K562 (cell line): ENCODE measurements at regions not wholly inside any gene's neighbourhood (a gene's known extent, or its start where the extent isn't known, plus 50 kb on each side); places are given as distances from the start of the nearest gene placed in this dataset.
"Not testable (repeated sequence)": the region's sequence is repeated elsewhere in the genome, so short reads cannot be mapped to it uniquely, and the experiment has no call there.

ENCODE experiments used
- ATAC-seq: fragments of 200-7000 bp; cut with Tn5 transposase; 3 replicates; pipeline ENCODE4 v1.9.1; 2020; ENCODE audit warnings: moderate library complexity
- BruUV-seq: library from RNA; stranded (reverse); fragments of 400-500 nt; replicated peaks from 2 replicates; lab custom pipeline; 2021; lab: Mats Ljungman, UMichigan
- CTCF ChIA-PET: fragments of 300-600 bp; formaldehyde crosslinking; extraction: SDS; loops from one replicate; lab custom pipeline; 2021; ENCODE audit warnings: low intra/inter-chr PET ratio; lab: Yijun Ruan, JAX
- POLR2A ChIA-PET: fragments of 300-600, 350-650 bp; sonication (Branson Sonifier 250); formaldehyde crosslinking; extraction: SDS; loops from one replicate; lab custom pipeline; 2021; ENCODE audit warnings: antibody characterized with exemption, inconsistent platforms; lab: Yijun Ruan, JAX
- DNase-seq, 4 experiments: peaks; one replicate each; pipeline versions ENCODE4 v3.0.0 to v3.0.0-alpha.2; 2011 to 2018; ENCODE audit warnings: low spot score in 3 of 4, mixed read lengths in 3 of 4; ENCODE audit errors: extremely low read depth in 1 of 4
- FAIRE-seq: peaks from 2 replicates; lab custom pipeline; 2011; peaks lifted over from hg19 to GRCh38; lab: Jason Lieb, UNC
- H2AFZ ChIP-seq: 2 replicates; pipeline ENCODE4 v1.6.0; 2011; ENCODE audit warnings: low read depth, low read length, control low read depth, inconsistent platforms
- H3K27ac ChIP-seq: fragments of 200-600 bp; 3 replicates; pipeline ENCODE4 v1.8.0; 2011; ENCODE audit warnings: low read depth, mild to moderate bottlenecking, control low read depth, inconsistent platforms, low read length, moderate library complexity, mixed read lengths; ENCODE audit errors: extremely low read depth
- H3K27me3 ChIP-seq, 2 experiments: fragments of 300-600 bp in 1 of 2; 2 replicates in 1 of 2; 3 replicates in 1 of 2; pipeline versions ENCODE4 v1.6.0 to v1.8.0; 2011; ENCODE audit warnings: inconsistent platforms in 2 of 2, low read length in 2 of 2, mild to moderate bottlenecking in 1 of 2, mixed read lengths in 1 of 2, moderate library complexity in 1 of 2; ENCODE audit not compliant: control insufficient read depth in 2 of 2, insufficient read depth in 2 of 2
- H3K36me3 ChIP-seq: fragments of 300-600 bp; 3 replicates; pipeline ENCODE4 v1.8.0; 2011; ENCODE audit warnings: mild to moderate bottlenecking, low read length, inconsistent platforms; ENCODE audit not compliant: control insufficient read depth, insufficient read depth
- H3K4me1 ChIP-seq, 2 experiments: fragments of 200-600 bp in 1 of 2; replicated peaks in 1 of 2; 2 replicates in 1 of 2; 3 replicates in 1 of 2; pipeline versions ENCODE4 v1.5.1 to v1.8.0; 2011; ENCODE audit warnings: inconsistent platforms in 2 of 2, low read length in 2 of 2, mild to moderate bottlenecking in 1 of 2, mixed read lengths in 1 of 2, moderate library complexity in 1 of 2; ENCODE audit not compliant: control insufficient read depth in 2 of 2, insufficient read depth in 2 of 2
- H3K4me2 ChIP-seq: 2 replicates; pipeline ENCODE4 v1.6.1; 2011; ENCODE audit warnings: low read length, control low read depth, inconsistent platforms, mixed read lengths; ENCODE audit not compliant: insufficient read depth
- H3K4me3 ChIP-seq: fragments of 200-600 bp; sonication (generic), shearing (Covaris generic); 2 replicates; pipeline ENCODE4 v1.5.1; 2016; ENCODE audit warnings: control low read depth, inconsistent platforms
- H3K79me2 ChIP-seq: fragments of 200-600 bp; 3 replicates; pipeline ENCODE4 v1.8.0; 2011; ENCODE audit warnings: low read length, inconsistent platforms; ENCODE audit not compliant: control insufficient read depth, insufficient read depth
- H3K9ac ChIP-seq, 2 experiments: 2 replicates each; pipeline versions ENCODE4 v1.6.0 to v1.6.1; 2011; ENCODE audit warnings: low read depth in 2 of 2, low read length in 2 of 2, control low read depth in 1 of 2, inconsistent platforms in 1 of 2, mild to moderate bottlenecking in 1 of 2, mixed read lengths in 1 of 2; ENCODE audit not compliant: insufficient read depth in 1 of 2
- H3K9me1 ChIP-seq: one replicate; pipeline ENCODE4 v1.6.0; 2011; ENCODE audit warnings: inconsistent platforms, mild to moderate bottlenecking, low read length, moderate library complexity; ENCODE audit not compliant: control insufficient read depth, insufficient read depth
- H3K9me3 ChIP-seq: replicated peaks from 2 replicates; pipeline ENCODE4 v1.5.1; 2011; ENCODE audit warnings: low read depth, low read length, inconsistent platforms; ENCODE audit not compliant: control insufficient read depth, insufficient read depth
- H4K20me1 ChIP-seq: replicated peaks from 2 replicates; pipeline ENCODE4 v1.6.1; 2011; ENCODE audit warnings: low read length, inconsistent platforms, mixed read lengths; ENCODE audit not compliant: control insufficient read depth, insufficient read depth
- CTCF ChIP-seq, 3 experiments: IDR thresholded peaks in 2 of 3; conservative IDR thresholded peaks in 1 of 3; 2 replicates each; pipeline ENCODE4 v1.5.1; 2011 to 2012; ENCODE audit warnings: low read length in 3 of 3, mild to moderate bottlenecking in 3 of 3, control low read depth in 2 of 3, improper control_type of control experiment in 1 of 3, inconsistent platforms in 1 of 3, low read depth in 1 of 3, mixed read lengths in 1 of 3, moderate library complexity in 1 of 3; ENCODE audit not compliant: insufficient read depth in 2 of 3
- RAD21 ChIP-seq, 2 experiments: fragments of 250-450 bp in 1 of 2; fragments of 450-650 bp in 1 of 2; sonication (Bioruptor Pico) in 1 of 2; formaldehyde crosslinking in 1 of 2; IDR thresholded peaks in 1 of 2; conservative IDR thresholded peaks in 1 of 2; 2 replicates each; pipeline versions ENCODE4 v1.4.0 to v1.8.0; 2020 to 2022; ENCODE audit warnings: mild to moderate bottlenecking in 2 of 2, moderate library complexity in 1 of 2
- REST ChIP-seq, 2 experiments: fragments of 450-650 bp; formaldehyde crosslinking in 1 of 2; IDR thresholded peaks; 2 replicates each; pipeline versions ENCODE4 v1.4.0 to v1.6.1; 2014 to 2020; ENCODE audit warnings: mild to moderate bottlenecking in 2 of 2, borderline replicate concordance in 1 of 2, low read depth in 1 of 2
- WGBS: fragments of 100-300 bp; shearing (Covaris generic); methylation state at CpG from one replicate; pipeline ENCODE4 v1.1.6; 2016; ENCODE audit warnings: low coverage, mixed read lengths; ENCODE audit not compliant: insufficient coverage; ENCODE audit errors: missing lambda C conversion rate; 5-methylcytosine and 5-hydroxymethylcytosine counted together
- in situ Hi-C: fragments of 300-500 bp; cut with MboI; formaldehyde crosslinking; loops from 4 replicates; pipeline ENCODE4 v1.15.0; 2018; ENCODE audit warnings: inconsistent platforms, mixed read lengths
- intact Hi-C: fragments of 100-400 bp; cut with micrococcal nuclease; formaldehyde crosslinking; loops from 2 replicates; pipeline ENCODE4 v1.14.2; 2022

DNA sequence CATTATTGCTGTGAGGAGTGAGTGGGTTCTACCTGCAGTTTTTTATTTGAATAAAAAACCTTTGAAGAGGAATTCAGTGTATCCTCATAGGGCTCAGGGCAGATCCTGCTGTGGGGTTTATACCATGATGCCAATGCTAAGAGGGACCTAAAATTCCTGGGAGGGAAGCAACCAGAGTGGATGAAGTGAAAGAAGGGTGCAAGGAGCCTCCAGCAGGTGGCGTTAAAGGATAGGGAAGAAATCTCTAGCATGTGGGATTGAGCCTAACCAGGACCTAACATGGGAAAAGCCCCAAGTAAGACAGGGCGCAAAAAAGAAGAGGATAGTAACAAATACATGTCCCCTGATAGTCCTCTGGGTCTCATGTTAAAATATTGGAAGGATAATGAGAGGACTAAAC is 445.7 kb downstream of the CCT8L2 start:
- WGBS = 0% methylated on average over 2 of the region's 2 CpGs
- ATAC-seq; H3K36me3 ChIP-seq; intact Hi-C loops; H2AFZ ChIP-seq; H3K79me2 ChIP-seq; H3K27me3 ChIP-seq; H3K9ac ChIP-seq; H3K4me1 ChIP-seq; H3K4me3 ChIP-seq; POLR2A ChIA-PET; FAIRE-seq; H3K27ac ChIP-seq; BruUV-seq; H3K9me1 ChIP-seq; in situ Hi-C loops; H4K20me1 ChIP-seq; H3K4me2 ChIP-seq; H3K9me3 ChIP-seq; TF ChIP-seq REST (CRISPR knock-in tag; IDR thresholded peaks at IDR 0.05; ENCODE audit: low read depth): not testable (repeated sequence)
- peak in 1 of 4 experiments; percentile 6 for DNase-seq
- TF ChIP-seq REST (IDR thresholded peaks at IDR 0.05; ENCODE audit: borderline replicate concordance) (peak; percentile 15; the same call in 1 of the 2 replicates), CTCF (IDR thresholded peaks at IDR 0.05 in 2 of 3, conservative IDR thresholded peaks at IDR 0.05 in 1 of 3; ENCODE audit: insufficient read depth in 2 of 3, low read depth in 1 of 3, low read length in 3 of 3) (peak in 2 of 3 experiments; percentile 17 to 20; a peak in 1 of 6 replicates), RAD21 (CRISPR knock-in tag; conservative IDR thresholded peaks at IDR 0.05 in 1 of 2, IDR thresholded peaks at IDR 0.05 in 1 of 2) (peak; percentile 24 to 54)
- CTCF ChIA-PET = interaction anchor here (0.5 kb wide), 1 partner anchor 231 kb away, joined by 7 read pairs; no protein-coding TSS in a partner anchor

DNA sequence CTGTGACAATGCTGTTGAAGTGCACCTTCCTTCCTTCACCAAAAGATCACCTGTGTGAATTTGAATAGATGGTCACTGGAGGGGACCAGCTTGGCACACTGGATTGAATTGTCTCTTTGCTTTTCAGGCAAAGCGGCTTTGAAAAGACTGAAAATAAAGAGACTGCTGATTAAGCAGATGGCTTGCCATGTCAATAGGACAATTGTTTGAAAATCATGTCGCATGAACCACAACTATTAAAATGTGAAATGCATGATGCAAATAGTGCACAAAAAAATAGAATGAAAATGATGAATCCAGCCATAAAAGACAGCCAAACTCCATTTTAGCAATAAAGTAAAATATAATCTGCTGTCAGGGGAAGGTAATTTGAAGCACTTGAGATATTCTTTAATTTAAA is 415.3 kb downstream of the CCT8L2 start:
- H4K20me1 ChIP-seq, H3K9ac ChIP-seq, H3K4me2 ChIP-seq, BruUV-seq, in situ Hi-C loops, POLR2A ChIA-PET, H3K4me1 ChIP-seq, CTCF ChIA-PET, H3K27ac ChIP-seq, H3K27me3 ChIP-seq, H3K9me3 ChIP-seq, H3K79me2 ChIP-seq, intact Hi-C loops, H3K9me1 ChIP-seq, DNase-seq, H3K36me3 ChIP-seq, H3K4me3 ChIP-seq, FAIRE-seq, ATAC-seq, H2AFZ ChIP-seq: not testable (repeated sequence)
- 0% methylated on average over 2 of the region's 2 CpGs for WGBS
